ENCODE measurements at regions not wholly inside any gene's neighbourhood (a gene's known extent, or its start where the extent isn't known, plus 50 kb on each side); places are given as distances from the start of the nearest gene placed in this dataset.

DNA sequence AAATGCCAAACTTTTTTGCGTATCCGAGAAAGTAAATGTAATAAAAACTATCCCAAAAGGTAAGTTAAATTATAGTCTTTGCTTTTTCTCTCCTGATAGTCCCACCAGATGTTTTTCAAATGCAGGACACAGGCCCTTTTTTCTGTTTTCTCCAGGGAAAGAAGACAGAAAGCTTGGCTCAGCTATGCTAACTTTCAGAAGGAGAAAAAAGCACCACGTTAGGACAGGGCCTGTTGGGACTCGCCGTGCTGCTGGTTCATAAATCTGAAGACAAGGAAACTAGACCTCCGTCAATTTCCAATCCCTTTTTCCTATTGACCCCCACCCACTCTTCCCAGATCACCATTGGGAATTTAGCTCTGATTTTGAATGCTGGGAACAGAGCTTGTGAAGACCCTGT, 220.9 kb upstream of the SFRP2 start:
- no peak overlapping the region for H3K4me2 ChIP-seq (replicated peaks; ENCODE audit: low read depth, low read length, poor library complexity, severe bottlenecking)
- POLR2A ChIA-PET, result no interaction called here
- no peak overlapping the region for H3K9ac ChIP-seq (ENCODE audit: low read length)
- H3K27ac ChIP-seq (ENCODE audit: low read length in 2 of 2), result no peak overlapping the region
- H4K20me1 ChIP-seq (ENCODE audit: control insufficient read depth, insufficient read depth, low read length, poor library complexity, severe bottlenecking), result no peaks in the 10 kb centered on the region
- no peak for TF ChIP-seq EZH2 (IDR thresholded peaks at IDR 0.05; ENCODE audit: borderline replicate concordance, insufficient read depth, low read depth, low read length, poor library complexity, severe bottlenecking)
- TF ChIP-seq, protein P1, sequence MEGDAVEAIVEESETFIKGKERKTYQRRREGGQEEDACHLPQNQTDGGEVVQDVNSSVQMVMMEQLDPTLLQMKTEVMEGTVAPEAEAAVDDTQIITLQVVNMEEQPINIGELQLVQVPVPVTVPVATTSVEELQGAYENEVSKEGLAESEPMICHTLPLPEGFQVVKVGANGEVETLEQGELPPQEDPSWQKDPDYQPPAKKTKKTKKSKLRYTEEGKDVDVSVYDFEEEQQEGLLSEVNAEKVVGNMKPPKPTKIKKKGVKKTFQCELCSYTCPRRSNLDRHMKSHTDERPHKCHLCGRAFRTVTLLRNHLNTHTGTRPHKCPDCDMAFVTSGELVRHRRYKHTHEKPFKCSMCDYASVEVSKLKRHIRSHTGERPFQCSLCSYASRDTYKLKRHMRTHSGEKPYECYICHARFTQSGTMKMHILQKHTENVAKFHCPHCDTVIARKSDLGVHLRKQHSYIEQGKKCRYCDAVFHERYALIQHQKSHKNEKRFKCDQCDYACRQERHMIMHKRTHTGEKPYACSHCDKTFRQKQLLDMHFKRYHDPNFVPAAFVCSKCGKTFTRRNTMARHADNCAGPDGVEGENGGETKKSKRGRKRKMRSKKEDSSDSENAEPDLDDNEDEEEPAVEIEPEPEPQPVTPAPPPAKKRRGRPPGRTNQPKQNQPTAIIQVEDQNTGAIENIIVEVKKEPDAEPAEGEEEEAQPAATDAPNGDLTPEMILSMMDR (IDR thresholded peaks at IDR 0.05), result no peak
- H3K4me1 ChIP-seq (ENCODE audit: control insufficient read depth in 2 of 2, insufficient read depth in 2 of 2, low read length in 2 of 2), result no peaks in the 10 kb centered on the region
- DNase-seq, result no peak
- H3K36me3 ChIP-seq (replicated peaks in 1 of 2; ENCODE audit: control extremely low read depth in 1 of 2, control insufficient read depth in 1 of 2, extremely low read depth in 1 of 2, insufficient read depth in 2 of 2, low read length in 1 of 2), result no peaks in the 10 kb centered on the region
- no peak for ATAC-seq (ENCODE audit: low read depth)
- no peak overlapping the region for H3K27ac Mint-ChIP-seq
- peaks cover 0 to 7% (median 0%) of the 10 kb centered on the region in 3 donors for H3K9me3 ChIP-seq (ENCODE audit: control extremely low read depth in 1 of 3, control insufficient read depth in 2 of 3, insufficient read depth in 1 of 3, low read length in 2 of 3)
- CTCF ChIA-PET, result no interaction called here
- no peak overlapping the region for H3K4me3 ChIP-seq (ENCODE audit: control extremely low read depth in 1 of 5, extremely low read depth in 1 of 5, insufficient read depth in 1 of 5, low read depth in 2 of 5, low read length in 4 of 5)
- H3K27me3 Mint-ChIP-seq, result no peaks in the 10 kb centered on the region
- H3K27me3 ChIP-seq (replicated peaks in 1 of 4; ENCODE audit: control extremely low read depth in 1 of 4, control insufficient read depth in 3 of 4, insufficient read depth in 4 of 4, low read length in 3 of 4), result no peaks in the 10 kb centered on the region
- H3K4me3 Mint-ChIP-seq, result no peak overlapping the region
- H3K9me3 Mint-ChIP-seq (ENCODE audit: insufficient read depth), result no peaks in the 10 kb centered on the region
- intact Hi-C loops (cut with micrococcal nuclease), result no loop called here
- no peaks in the 10 kb centered on the region for H3K79me2 ChIP-seq (ENCODE audit: control insufficient read depth, insufficient read depth, low read length)
- WGBS (ENCODE audit: insufficient coverage), result no CpG with 5 or more reads among the region's 6 CpGs
- no peaks in the 10 kb centered on the region for H3K4me1 Mint-ChIP-seq
- H2AFZ ChIP-seq (ENCODE audit: insufficient read depth, low read depth, low read length, poor library complexity, severe bottlenecking), result no peak overlapping the region

DNA sequence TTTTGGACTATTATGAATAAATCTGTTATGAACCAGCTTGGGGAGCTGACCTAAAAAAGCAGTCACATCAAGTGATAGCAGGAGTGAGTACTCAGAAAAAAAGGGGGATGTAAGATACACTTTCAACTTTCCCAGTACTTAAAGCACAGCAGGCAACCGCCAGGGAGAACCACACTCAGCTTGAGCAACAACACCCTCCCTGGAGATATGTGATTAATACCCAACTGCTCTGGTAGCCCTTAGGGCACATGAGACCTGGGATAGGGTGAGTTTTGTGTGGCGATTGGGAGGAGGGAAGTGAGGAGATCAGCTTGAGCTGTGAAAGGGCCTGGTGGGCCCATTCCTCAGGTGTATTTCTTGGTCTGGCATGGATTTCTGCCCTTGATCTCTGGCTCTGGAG, 220.3 kb upstream of the SFRP2 start:
- no peaks in the 10 kb centered on the region for H3K27me3 ChIP-seq (replicated peaks in 1 of 4; ENCODE audit: control extremely low read depth in 1 of 4, control insufficient read depth in 3 of 4, insufficient read depth in 4 of 4, low read length in 3 of 4)
- no peaks in the 10 kb centered on the region for H3K9me3 Mint-ChIP-seq (ENCODE audit: insufficient read depth)
- no peaks in the 10 kb centered on the region for H3K27me3 Mint-ChIP-seq
- no peak overlapping the region for H3K27ac ChIP-seq (ENCODE audit: low read length in 2 of 2)
- no peaks in the 10 kb centered on the region for H3K4me1 ChIP-seq (ENCODE audit: control insufficient read depth in 2 of 2, insufficient read depth in 2 of 2, low read length in 2 of 2)
- DNase-seq (no peak), ATAC-seq (ENCODE audit: low read depth) (no peak)
- CTCF ChIA-PET, result no interaction called here
- no peak for TF ChIP-seq EZH2 (IDR thresholded peaks at IDR 0.05; ENCODE audit: borderline replicate concordance, insufficient read depth, low read depth, low read length, poor library complexity, severe bottlenecking)
- TF ChIP-seq, protein P1 (IDR thresholded peaks at IDR 0.05), result no peak
- no peak overlapping the region for H3K4me3 ChIP-seq (ENCODE audit: control extremely low read depth in 1 of 5, extremely low read depth in 1 of 5, insufficient read depth in 1 of 5, low read depth in 2 of 5, low read length in 4 of 5)
- no peaks in the 10 kb centered on the region for H3K4me1 Mint-ChIP-seq
- H3K36me3 ChIP-seq (replicated peaks in 1 of 2; ENCODE audit: control extremely low read depth in 1 of 2, control insufficient read depth in 1 of 2, extremely low read depth in 1 of 2, insufficient read depth in 2 of 2, low read length in 1 of 2), result no peaks in the 10 kb centered on the region
- no peaks in the 10 kb centered on the region for H4K20me1 ChIP-seq (ENCODE audit: control insufficient read depth, insufficient read depth, low read length, poor library complexity, severe bottlenecking)
- no peaks in the 10 kb centered on the region for H3K79me2 ChIP-seq (ENCODE audit: control insufficient read depth, insufficient read depth, low read length)
- intact Hi-C loops (cut with micrococcal nuclease), result no loop called here
- H3K4me2 ChIP-seq (replicated peaks; ENCODE audit: low read depth, low read length, poor library complexity, severe bottlenecking), result no peak overlapping the region
- WGBS (ENCODE audit: insufficient coverage), result 80% methylated on average over 1 of the region's 2 CpGs
- H3K9me3 ChIP-seq (ENCODE audit: control extremely low read depth in 1 of 3, control insufficient read depth in 2 of 3, insufficient read depth in 1 of 3, low read length in 2 of 3), result peaks cover 0 to 7% (median 0%) of the 10 kb centered on the region in 3 donors
- no peak overlapping the region for H3K4me3 Mint-ChIP-seq
- no peak overlapping the region for H3K27ac Mint-ChIP-seq
- H2AFZ ChIP-seq (ENCODE audit: insufficient read depth, low read depth, low read length, poor library complexity, severe bottlenecking), result no peak overlapping the region
- H3K9ac ChIP-seq (ENCODE audit: low read length), result no peak overlapping the region
- POLR2A ChIA-PET, result no interaction called here
